ENCODE measurements at regions not wholly inside any gene's neighbourhood (a gene's known extent, or its start where the extent isn't known, plus 50 kb on each side); places are given as distances from the start of the nearest gene placed in this dataset.

GRCh38 chr3:74447221-74447620 is 167.2 kb downstream of the CNTN3 start:
- Histone ChIP-seq H3K9me3 (no peaks in the 10 kb centered on the region), H3K4me3 (no peak overlapping the region), H3K27ac (no peak overlapping the region), H3K4me1 (no peaks in the 10 kb centered on the region), H3K36me3 (no peaks in the 10 kb centered on the region), H3K27me3 (no peaks in the 10 kb centered on the region)
- DNase-seq (ENCODE audit: low spot score in 2 of 2) = no peak
- TF ChIP-seq CTCF (IDR thresholded peaks at IDR 0.05) (no peak), POLR2AphosphoS5 (IDR thresholded peaks at IDR 0.05) (no peak), POLR2A (IDR thresholded peaks at IDR 0.05) (no peak)
- intact Hi-C loops (cut with DNase I; ENCODE audit: low total_unique reads) = no loop called here

GRCh38 chr3:74445541-74445940 is 168.9 kb downstream of the CNTN3 start:
- no peak for DNase-seq (ENCODE audit: low spot score in 2 of 2)
- Histone ChIP-seq H3K9me3 (no peaks in the 10 kb centered on the region), H3K4me1 (no peaks in the 10 kb centered on the region), H3K27ac (no peak overlapping the region), H3K36me3 (no peaks in the 10 kb centered on the region), H3K27me3 (no peaks in the 10 kb centered on the region), H3K4me3 (no peak overlapping the region)
- TF ChIP-seq POLR2AphosphoS5 (IDR thresholded peaks at IDR 0.05) (no peak), POLR2A (IDR thresholded peaks at IDR 0.05) (no peak), CTCF (IDR thresholded peaks at IDR 0.05) (no peak)
- intact Hi-C loops (cut with DNase I; ENCODE audit: low total_unique reads) = no loop called here

- Histone ChIP-seq H3K27ac (no peak overlapping the region), H3K9me3 (no peaks in the 10 kb centered on the region), H3K4me3 (no peak overlapping the region), H3K27me3 (no peaks in the 10 kb centered on the region), H3K36me3 (no peaks in the 10 kb centered on the region), H3K4me1 (no peaks in the 10 kb centered on the region)
- TF ChIP-seq POLR2AphosphoS5 (IDR thresholded peaks at IDR 0.05) (no peak), CTCF (IDR thresholded peaks at IDR 0.05) (no peak), POLR2A (IDR thresholded peaks at IDR 0.05) (no peak)
- intact Hi-C loops (cut with DNase I; ENCODE audit: low total_unique reads) = no loop called here
- no peak for DNase-seq (ENCODE audit: low spot score in 2 of 2)
Observed at GRCh38 chr3:74443102-74443501, 171.4 kb downstream of the CNTN3 start.

- intact Hi-C loops (cut with DNase I; ENCODE audit: low total_unique reads) = no loop called here
- DNase-seq (ENCODE audit: low spot score in 2 of 2) = no peak
- H3K27me3 ChIP-seq = no peaks in the 10 kb centered on the region
- H3K36me3 ChIP-seq = no peaks in the 10 kb centered on the region
- no peak overlapping the region for H3K4me3 ChIP-seq
- TF ChIP-seq POLR2AphosphoS5 (IDR thresholded peaks at IDR 0.05) (no peak), POLR2A (IDR thresholded peaks at IDR 0.05) (no peak)
- H3K9me3 ChIP-seq = no peaks in the 10 kb centered on the region
- H3K4me1 ChIP-seq = no peaks in the 10 kb centered on the region
- H3K27ac ChIP-seq = no peak overlapping the region
Observed at GRCh38 chr3:74442683-74443082, 171.8 kb downstream of the CNTN3 start.

GRCh38 chr3:74442068-74442467 is 172.4 kb downstream of the CNTN3 start:
- H3K27me3 ChIP-seq = no peaks in the 10 kb centered on the region
- TF ChIP-seq POLR2A (IDR thresholded peaks at IDR 0.05) = no peak
- TF ChIP-seq CTCF (IDR thresholded peaks at IDR 0.05) = no peak
- no peak for TF ChIP-seq POLR2AphosphoS5 (IDR thresholded peaks at IDR 0.05)
- intact Hi-C loops (cut with DNase I; ENCODE audit: low total_unique reads) = no loop called here
- H3K9me3 ChIP-seq = no peaks in the 10 kb centered on the region
- no peak for DNase-seq (ENCODE audit: low spot score in 2 of 2)
- H3K27ac ChIP-seq = no peak overlapping the region
- no peaks in the 10 kb centered on the region for H3K4me1 ChIP-seq
- no peak overlapping the region for H3K4me3 ChIP-seq
- no peaks in the 10 kb centered on the region for H3K36me3 ChIP-seq

- no peak overlapping the region for H3K27ac ChIP-seq
- no peak for TF ChIP-seq CTCF (IDR thresholded peaks at IDR 0.05)
- no peak for TF ChIP-seq POLR2A (IDR thresholded peaks at IDR 0.05)
- TF ChIP-seq POLR2AphosphoS5 (IDR thresholded peaks at IDR 0.05) = no peak
Observed at GRCh38 chr3:74436184-74436583, 178.3 kb downstream of the CNTN3 start.

More at GRCh38 chr3:74436184-74436583, 178.3 kb downstream of the CNTN3 start:
- H3K9me3 ChIP-seq = no peaks in the 10 kb centered on the region
- H3K4me3 ChIP-seq = no peak overlapping the region
- DNase-seq (ENCODE audit: low spot score in 2 of 2) = no peak
- intact Hi-C loops (cut with DNase I; ENCODE audit: low total_unique reads) = no loop called here
- no peaks in the 10 kb centered on the region for H3K27me3 ChIP-seq
- H3K36me3 ChIP-seq = no peaks in the 10 kb centered on the region
- H3K4me1 ChIP-seq = no peaks in the 10 kb centered on the region

Measured in breast epithelium (tissue), 4 donors.